Heart left ventricle (tissue), 13 donors: ENCODE measurements at regions not wholly inside any gene's neighbourhood (a gene's known extent, or its start where the extent isn't known, plus 50 kb on each side); places are given as distances from the start of the nearest gene placed in this dataset.

Experiments
- CTCF ChIP-seq, 12 donors: fragments of 200-600 bp; sonication (generic) in 4 of 12; IDR thresholded peaks; one replicate each; pipeline versions ENCODE4 v1.5.0 to v1.8.0; 2018 to 2022; ENCODE audit warnings: antibody characterized with exemption in 12 of 12, mild to moderate bottlenecking in 5 of 12
- POLR2A ChIP-seq, 2 donors: fragments of 450-650 bp; IDR thresholded peaks; one replicate each; pipeline ENCODE4 v1.6.1; 2017; ENCODE audit warnings: antibody characterized with exemption in 2 of 2, mild to moderate bottlenecking in 2 of 2, moderate library complexity in 2 of 2
- donor health status: ischemic (EF 13 %, LVEDD 7.1; RV severe dilation, severe dysfunction).
- donor health status: DM: no; HTN: yes; CAD: no.
- donor health status: DM: no; HTN: no; CAD: no.
- donor health status: ischemic (EF 25% LVEDD 6.9; RV normal size, moderate dysfunction).
- donor health status: ischemic (EF 25% LVEDD 5.7; RV mildly dilated, moderate dysfunction).
- donor health status: ischemic (EF 35%, LVEDD 5.7; RV mildly dilated, moderate dysfunction).
- donor health status: nonischemic (EF 11% LVEDD 7.7; RV severe dilation, severe dysfunction).
- donor health status: DM: yes; HTN: yes; CAD: no.
- donor health status: PGD.
- donor health status: ischemic (EF 29% LVEDD 5.4; RV normal size, mild dysfunction).
- donor health status: nonischemic (EF 23%, LVEDD 6.1; RV moderate dilation, normal function).

DNA sequence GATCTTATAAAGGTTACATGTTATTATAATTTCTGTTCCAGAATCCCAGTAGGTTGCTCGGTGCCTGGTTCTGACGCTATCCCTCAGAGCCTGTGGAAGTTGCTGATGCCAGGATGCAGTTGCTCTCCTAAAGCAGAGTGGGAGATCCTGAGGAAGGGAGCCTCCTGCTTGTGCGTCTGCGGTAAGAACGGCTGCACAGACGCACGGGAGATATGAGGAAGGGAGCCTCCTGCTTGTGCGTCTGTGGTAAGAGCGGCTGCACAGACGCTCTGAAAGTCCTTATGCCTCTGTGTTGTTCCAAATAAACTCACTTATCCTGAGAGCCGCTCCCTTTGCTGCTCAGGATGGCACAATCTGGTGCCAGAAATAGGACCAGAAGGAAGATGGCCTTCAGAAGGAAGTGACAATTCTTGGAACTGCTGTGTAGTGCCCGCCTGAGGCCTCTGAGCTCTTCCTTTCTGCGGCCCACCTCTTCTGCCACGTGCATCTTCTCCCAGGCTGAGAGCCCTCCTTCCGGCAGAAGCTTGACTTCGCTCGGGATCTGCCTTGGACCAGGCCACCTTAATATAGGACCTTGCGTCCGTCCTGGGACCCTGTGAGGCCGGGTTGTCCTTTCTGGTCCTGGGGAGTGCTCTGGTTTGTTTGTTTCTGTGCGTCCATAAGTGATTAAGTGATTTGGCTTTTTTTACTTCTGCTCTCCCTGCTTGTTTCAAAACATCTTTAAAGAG is 89.5 kb downstream of the RTP5 start:
- TF ChIP-seq CTCF (IDR thresholded peaks at IDR 0.05) (no peak), POLR2A (IDR thresholded peaks at IDR 0.05) (no peak)
